MM.1S (cell line): ENCODE measurements at regions not wholly inside any gene's neighbourhood (a gene's known extent, or its start where the extent isn't known, plus 50 kb on each side); places are given as distances from the start of the nearest gene placed in this dataset.

Experiments used
- CTCF ChIP-seq: fragments of 300-600 bp; sonication (generic); IDR thresholded peaks from 2 replicates; pipeline ENCODE4 v1.5.1; 2016; ENCODE audit warnings: antibody characterized with exemption, low read length, mixed read lengths
- EZH2 ChIP-seq: fragments of 300-600 bp; sonication (generic); optimal IDR thresholded peaks from 2 replicates; pipeline ENCODE3; 2017; ENCODE audit warnings: low read depth, mild to moderate bottlenecking, antibody characterized with exemption, low read length, mixed read lengths
- EZH2phosphoT487 ChIP-seq: fragments of 300-600 bp; sonication (generic); IDR thresholded peaks from 2 replicates; pipeline ENCODE4 v1.6.1; 2018; ENCODE audit warnings: antibody characterized with exemption, low read length

DNA sequence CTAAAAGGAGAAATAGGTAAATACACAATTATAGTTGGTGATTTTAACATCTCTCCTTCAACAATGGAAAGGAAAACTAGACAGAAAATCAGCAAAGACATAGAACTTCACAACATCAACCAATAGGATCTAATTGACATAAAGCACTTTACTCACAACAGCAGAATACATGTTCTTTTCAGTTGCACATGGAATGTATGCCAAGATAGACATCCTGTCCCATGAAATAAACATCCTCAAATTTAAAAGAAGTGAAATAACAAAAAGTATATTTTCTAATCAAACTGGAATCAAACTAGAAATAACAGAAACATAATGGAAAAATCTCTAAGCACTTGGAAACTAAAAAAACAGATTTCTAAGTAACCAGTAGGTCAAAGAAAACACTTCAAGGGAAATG lies 296.2 kb upstream of the RGS6 start:
- TF ChIP-seq CTCF (no peak), EZH2 (no peak), EZH2phosphoT487 (no peak)
